ENCODE measurements at regions not wholly inside any gene's neighbourhood (a gene's known extent, or its start where the extent isn't known, plus 50 kb on each side); places are given as distances from the start of the nearest gene placed in this dataset.

DNA sequence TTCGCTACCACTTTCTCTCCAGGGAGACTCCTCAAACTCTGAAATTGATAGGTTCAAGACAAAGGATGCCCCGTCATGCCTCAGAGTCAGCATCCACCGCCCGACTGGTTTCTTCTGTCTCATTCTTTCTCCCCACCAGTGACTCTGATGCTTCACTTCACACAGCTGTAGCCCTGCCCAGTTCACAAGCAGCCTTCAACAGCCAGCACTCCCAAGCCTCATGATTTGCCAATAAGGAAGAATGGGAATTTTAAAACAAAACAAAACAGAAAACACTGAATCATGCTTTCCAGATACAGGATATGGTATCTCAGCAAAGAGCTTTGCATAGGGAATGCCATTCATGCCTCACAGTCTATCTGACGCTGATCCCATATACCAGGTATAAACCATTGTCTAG is 371.2 kb upstream of the RORB start:
- H3K4me1 ChIP-seq (ENCODE audit: control insufficient read depth, insufficient read depth, low read length): no peaks in the 10 kb centered on the region
- no peaks in the 10 kb centered on the region for H3K9me1 ChIP-seq (ENCODE audit: insufficient read depth, low read length)
- H3K23ac ChIP-seq (ENCODE audit: low read depth, low read length): no peak overlapping the region
- H2BK15ac ChIP-seq (ENCODE audit: low read depth, low read length): no peak overlapping the region
- no peak overlapping the region for H2BK5ac ChIP-seq (ENCODE audit: low read depth, low read length, poor library complexity, severe bottlenecking)
- H2BK20ac ChIP-seq (ENCODE audit: low read depth, low read length): no peak overlapping the region
- no peaks in the 10 kb centered on the region for H3K27me3 ChIP-seq (ENCODE audit: control insufficient read depth, insufficient read depth, low read length)
- POLR2A ChIA-PET (ENCODE audit: unreplicated experiment): no interaction called here
- H3K36me3 ChIP-seq (ENCODE audit: control insufficient read depth, insufficient read depth, low read length): no peaks in the 10 kb centered on the region
- H2BK120ac ChIP-seq (ENCODE audit: low read depth, low read length): no peak overlapping the region
- no peak overlapping the region for H2AFZ ChIP-seq (replicated peaks; ENCODE audit: low read length, poor library complexity)
- TF ChIP-seq, protein P1, sequence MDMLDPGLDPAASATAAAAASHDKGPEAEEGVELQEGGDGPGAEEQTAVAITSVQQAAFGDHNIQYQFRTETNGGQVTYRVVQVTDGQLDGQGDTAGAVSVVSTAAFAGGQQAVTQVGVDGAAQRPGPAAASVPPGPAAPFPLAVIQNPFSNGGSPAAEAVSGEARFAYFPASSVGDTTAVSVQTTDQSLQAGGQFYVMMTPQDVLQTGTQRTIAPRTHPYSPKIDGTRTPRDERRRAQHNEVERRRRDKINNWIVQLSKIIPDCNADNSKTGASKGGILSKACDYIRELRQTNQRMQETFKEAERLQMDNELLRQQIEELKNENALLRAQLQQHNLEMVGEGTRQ (IDR thresholded peaks at IDR 0.05; ENCODE audit: low read depth, low read length): no peak
- no peak for TF ChIP-seq FOS (IDR thresholded peaks at IDR 0.05; ENCODE audit: low read depth, low read length)
- TF ChIP-seq RCOR1 (IDR thresholded peaks at IDR 0.05; ENCODE audit: insufficient replicate concordance, low read length): no peak
- TF ChIP-seq MAZ (IDR thresholded peaks at IDR 0.05; ENCODE audit: borderline replicate concordance, low read depth, low read length): no peak
- no peak for TF ChIP-seq NFE2L2 (IDR thresholded peaks at IDR 0.05; ENCODE audit: low read depth, low read length)
- TF ChIP-seq, protein P2, sequence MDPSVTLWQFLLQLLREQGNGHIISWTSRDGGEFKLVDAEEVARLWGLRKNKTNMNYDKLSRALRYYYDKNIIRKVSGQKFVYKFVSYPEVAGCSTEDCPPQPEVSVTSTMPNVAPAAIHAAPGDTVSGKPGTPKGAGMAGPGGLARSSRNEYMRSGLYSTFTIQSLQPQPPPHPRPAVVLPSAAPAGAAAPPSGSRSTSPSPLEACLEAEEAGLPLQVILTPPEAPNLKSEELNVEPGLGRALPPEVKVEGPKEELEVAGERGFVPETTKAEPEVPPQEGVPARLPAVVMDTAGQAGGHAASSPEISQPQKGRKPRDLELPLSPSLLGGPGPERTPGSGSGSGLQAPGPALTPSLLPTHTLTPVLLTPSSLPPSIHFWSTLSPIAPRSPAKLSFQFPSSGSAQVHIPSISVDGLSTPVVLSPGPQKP (IDR thresholded peaks at IDR 0.05; ENCODE audit: borderline replicate concordance, low read depth, low read length): no peak
- no TSS peak for BruUV-seq (replicated peaks)
- H2AK5ac ChIP-seq (ENCODE audit: low read depth, low read length): no peak overlapping the region
- H3K4me3 ChIP-seq (ENCODE audit: insufficient read depth, low read depth, low read length): no peak overlapping the region
- H3K9ac ChIP-seq (ENCODE audit: low read depth, low read length): no peak overlapping the region
- no peak overlapping the region for H3K14ac ChIP-seq (replicated peaks; ENCODE audit: low read depth, low read length)
- H3K79me1 ChIP-seq (ENCODE audit: low read depth in 1 of 2, low read length in 2 of 2): no peaks in the 10 kb centered on the region
- CTCF ChIA-PET: no interaction called here
- H3K56ac ChIP-seq (ENCODE audit: extremely low read depth, insufficient read depth, low read length): no peak overlapping the region
- no peak overlapping the region for H2AK9ac ChIP-seq (replicated peaks; ENCODE audit: low read depth, low read length, poor library complexity)
- H3K27ac ChIP-seq (ENCODE audit: insufficient read depth, low read length): no peak overlapping the region
- no peaks in the 10 kb centered on the region for H4K20me1 ChIP-seq (ENCODE audit: insufficient read depth, low read length)
- dilution Hi-C loops (cut with HindIII; ENCODE audit: low sequenced_read_pairs, unreplicated experiment): no loop called here
- WGBS, 2 experiments (ENCODE audit: extremely low coverage in 2 of 2, insufficient read length in 1 of 2): no CpG with 5 or more reads among the region's 5 CpGs
- in situ Hi-C loops (cut with MboI; ENCODE audit: low sequenced_read_pairs): no loop called here
- no peak for DNase-seq
- no peak overlapping the region for H3K18ac ChIP-seq (ENCODE audit: low read depth, low read length)
- H3K9me3 ChIP-seq (ENCODE audit: control insufficient read depth, insufficient read depth, low read length): peaks cover 4% of the 10 kb centered on the region
- H4K8ac ChIP-seq (ENCODE audit: low read depth in 2 of 2, low read length in 2 of 2): no peak overlapping the region
- H4K91ac ChIP-seq (ENCODE audit: insufficient read depth, low read depth, low read length): no peak overlapping the region
- H4K5ac ChIP-seq (ENCODE audit: low read depth, low read length): no peak overlapping the region
- intact Hi-C loops (cut with micrococcal nuclease): no loop called here
- no peak overlapping the region for H3K4ac ChIP-seq (ENCODE audit: low read depth, low read length)
- H3K4me2 ChIP-seq (ENCODE audit: low read depth, low read length): no peak overlapping the region
- ATAC-seq (ENCODE audit: low read depth): no peak

Data from IMR-90 (cell line).